Cardiac muscle cell (in vitro differentiated cells and primary cell): ENCODE measurements at regions not wholly inside any gene's neighbourhood (a gene's known extent, or its start where the extent isn't known, plus 50 kb on each side); places are given as distances from the start of the nearest gene placed in this dataset.

Experiments used
- DNase-seq, 2 donors: peaks; one replicate each; pipeline versions ENCODE4 v3.0.0 to v3.0.0-alpha.2; 2010 to 2017; ENCODE audit warnings: low read depth in 1 of 2, low spot score in 1 of 2
- H3K27ac ChIP-seq: fragments of 200-600 bp; sonication (generic); 2 replicates; pipeline ENCODE4 v1.5.1; 2016
- H3K27me3 ChIP-seq: fragments of 200-600 bp; sonication (generic); 2 replicates; pipeline ENCODE4 v1.6.0; 2016; ENCODE audit warnings: control low read depth
- H3K36me3 ChIP-seq: fragments of 200-600 bp; sonication (generic); 2 replicates; pipeline ENCODE4 v1.5.1; 2016; ENCODE audit warnings: control low read depth
- H3K4me1 ChIP-seq: fragments of 200-600 bp; sonication (generic); 2 replicates; pipeline ENCODE4 v1.8.1; 2017; ENCODE audit warnings: low read depth, mild to moderate bottlenecking, mixed run types
- H3K4me3 ChIP-seq: fragments of 200-600 bp; sonication (generic); 2 replicates; pipeline ENCODE4 v1.5.1; 2016; ENCODE audit warnings: mild to moderate bottlenecking
- H3K9me3 ChIP-seq: fragments of 200-600 bp; sonication (generic); 2 replicates; pipeline ENCODE4 v1.5.1; 2017; ENCODE audit warnings: low read depth, mild to moderate bottlenecking, control low read depth
- TF ChIP-seq, protein P1 (sequence below): IDR thresholded peaks from 2 replicates; pipeline ENCODE4 v1.5.1; 2012; ENCODE audit warnings: low read depth, mild to moderate bottlenecking, low read length

DNA sequence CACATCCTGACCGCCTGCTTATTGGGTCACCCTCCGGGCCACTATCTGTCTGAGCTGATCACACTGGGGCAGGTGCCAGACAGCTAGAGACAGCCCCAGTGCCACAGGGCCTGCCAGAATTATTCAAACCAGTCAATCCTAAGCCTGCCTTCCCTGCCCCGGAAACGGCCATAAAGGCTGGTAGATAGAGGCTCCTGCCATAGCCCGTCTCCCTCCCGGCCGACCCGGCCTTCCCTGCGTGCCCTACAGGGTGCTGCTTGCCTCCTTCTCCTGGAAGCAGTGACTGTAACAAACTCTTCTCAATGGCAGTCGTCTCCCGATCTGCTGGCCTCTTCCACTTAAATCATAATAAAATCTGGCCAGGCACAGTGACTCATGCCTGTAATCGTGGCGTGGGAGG, 158.6 kb upstream of the SOX1 start:
- no peak overlapping the region for H3K27ac ChIP-seq
- no peaks in the 10 kb centered on the region for H3K4me1 ChIP-seq
- no peaks in the 10 kb centered on the region for H3K9me3 ChIP-seq
- peaks cover 22% of the 10 kb centered on the region for H3K27me3 ChIP-seq
- H3K4me3 ChIP-seq = no peak overlapping the region
- H3K36me3 ChIP-seq = no peaks in the 10 kb centered on the region
- TF ChIP-seq, protein P1, sequence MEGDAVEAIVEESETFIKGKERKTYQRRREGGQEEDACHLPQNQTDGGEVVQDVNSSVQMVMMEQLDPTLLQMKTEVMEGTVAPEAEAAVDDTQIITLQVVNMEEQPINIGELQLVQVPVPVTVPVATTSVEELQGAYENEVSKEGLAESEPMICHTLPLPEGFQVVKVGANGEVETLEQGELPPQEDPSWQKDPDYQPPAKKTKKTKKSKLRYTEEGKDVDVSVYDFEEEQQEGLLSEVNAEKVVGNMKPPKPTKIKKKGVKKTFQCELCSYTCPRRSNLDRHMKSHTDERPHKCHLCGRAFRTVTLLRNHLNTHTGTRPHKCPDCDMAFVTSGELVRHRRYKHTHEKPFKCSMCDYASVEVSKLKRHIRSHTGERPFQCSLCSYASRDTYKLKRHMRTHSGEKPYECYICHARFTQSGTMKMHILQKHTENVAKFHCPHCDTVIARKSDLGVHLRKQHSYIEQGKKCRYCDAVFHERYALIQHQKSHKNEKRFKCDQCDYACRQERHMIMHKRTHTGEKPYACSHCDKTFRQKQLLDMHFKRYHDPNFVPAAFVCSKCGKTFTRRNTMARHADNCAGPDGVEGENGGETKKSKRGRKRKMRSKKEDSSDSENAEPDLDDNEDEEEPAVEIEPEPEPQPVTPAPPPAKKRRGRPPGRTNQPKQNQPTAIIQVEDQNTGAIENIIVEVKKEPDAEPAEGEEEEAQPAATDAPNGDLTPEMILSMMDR = no peak
- DNase-seq = no peak

DNA sequence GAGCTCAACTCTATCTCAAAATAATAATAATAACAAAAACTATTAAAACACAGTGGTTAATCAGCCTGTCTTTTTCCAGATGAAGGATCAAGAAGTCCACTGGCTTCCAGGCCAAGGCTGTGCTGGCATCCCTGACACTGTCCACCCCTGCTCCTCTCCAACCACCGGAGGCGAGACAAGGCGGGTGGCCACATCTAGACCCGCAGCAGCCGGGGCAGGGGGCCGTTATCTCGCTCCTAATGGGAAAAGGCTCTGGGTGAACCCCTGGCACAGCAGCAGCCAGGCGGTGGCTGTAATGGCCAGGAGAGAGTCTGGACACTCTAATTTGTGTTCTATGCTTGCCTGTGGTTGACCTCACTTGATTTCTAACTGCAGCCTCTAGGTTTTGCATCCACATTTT, 158.0 kb upstream of the SOX1 start:
- H3K4me1 ChIP-seq = no peaks in the 10 kb centered on the region
- H3K9me3 ChIP-seq = no peaks in the 10 kb centered on the region
- H3K27ac ChIP-seq = no peak overlapping the region
- DNase-seq = no peak
- no peak overlapping the region for H3K4me3 ChIP-seq
- no peaks in the 10 kb centered on the region for H3K36me3 ChIP-seq
- H3K27me3 ChIP-seq = peaks cover 16% of the 10 kb centered on the region
- TF ChIP-seq, protein P1 = no peak

DNA sequence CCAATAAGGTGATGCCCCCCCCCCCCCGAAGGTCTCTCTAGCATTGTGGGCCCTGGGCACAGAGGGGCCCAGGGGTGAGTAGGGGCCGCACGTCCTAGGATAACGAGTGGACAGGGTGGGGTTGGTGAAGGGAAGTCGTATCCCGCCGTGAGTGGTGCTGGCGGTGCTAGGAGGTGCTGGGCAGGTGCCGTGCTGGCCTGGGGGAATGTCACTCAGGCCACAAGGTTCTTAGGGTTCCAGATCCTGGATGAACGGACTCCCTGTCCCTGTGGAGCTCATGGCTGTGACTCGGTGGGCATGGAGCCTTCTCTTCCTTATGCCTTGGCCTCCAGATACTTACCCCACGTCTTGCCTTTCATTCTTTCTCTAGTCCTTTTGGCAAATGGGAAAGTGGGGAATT, 157.4 kb upstream of the SOX1 start:
- Histone ChIP-seq H3K4me1 (no peaks in the 10 kb centered on the region), H3K36me3 (no peaks in the 10 kb centered on the region), H3K27me3 (peaks cover 13% of the 10 kb centered on the region), H3K4me3 (no peak overlapping the region), H3K9me3 (no peaks in the 10 kb centered on the region), H3K27ac (no peak overlapping the region)
- DNase-seq = no peak
- TF ChIP-seq, protein P1 = no peak

DNA sequence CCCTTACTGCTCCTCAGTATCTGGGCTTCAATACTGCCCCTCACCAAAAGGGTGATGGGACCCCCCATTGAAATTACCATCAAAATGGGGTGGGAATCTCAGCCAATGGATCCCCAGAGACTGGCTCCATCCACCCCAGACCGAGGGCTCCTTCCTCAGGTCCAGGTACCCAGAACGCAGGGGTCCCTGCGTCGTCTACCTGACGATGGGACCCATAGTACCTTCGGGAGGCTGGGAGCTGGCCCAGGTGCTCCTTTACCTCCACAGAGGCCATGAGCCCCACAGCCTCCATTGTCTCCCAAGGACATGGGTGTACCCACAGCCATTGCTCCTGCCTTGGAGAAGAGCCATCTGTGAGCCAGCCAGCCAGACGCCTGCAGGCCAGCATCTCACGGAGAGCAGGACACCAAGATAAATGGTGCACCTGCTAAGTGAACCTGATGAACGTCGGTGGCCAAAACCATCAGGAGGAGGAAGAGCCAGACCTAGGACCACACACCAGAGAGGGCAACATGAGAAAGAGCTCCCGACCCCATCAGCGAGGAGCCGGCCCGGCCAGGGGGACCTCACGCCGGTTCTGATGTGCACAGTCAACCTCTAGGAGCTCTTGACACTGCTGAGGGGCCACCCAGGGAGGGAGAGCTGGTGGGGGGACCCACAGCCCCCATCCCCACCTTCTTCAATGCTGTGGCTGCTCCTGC, 156.8 kb upstream of the SOX1 start:
- no peaks in the 10 kb centered on the region for H3K9me3 ChIP-seq
- no peaks in the 10 kb centered on the region for H3K36me3 ChIP-seq
- no peak for DNase-seq
- H3K4me3 ChIP-seq = no peak overlapping the region
- H3K27ac ChIP-seq = no peak overlapping the region
- H3K4me1 ChIP-seq = no peaks in the 10 kb centered on the region
- H3K27me3 ChIP-seq = peaks cover 10% of the 10 kb centered on the region
- TF ChIP-seq, protein P1 = no peak

DNA sequence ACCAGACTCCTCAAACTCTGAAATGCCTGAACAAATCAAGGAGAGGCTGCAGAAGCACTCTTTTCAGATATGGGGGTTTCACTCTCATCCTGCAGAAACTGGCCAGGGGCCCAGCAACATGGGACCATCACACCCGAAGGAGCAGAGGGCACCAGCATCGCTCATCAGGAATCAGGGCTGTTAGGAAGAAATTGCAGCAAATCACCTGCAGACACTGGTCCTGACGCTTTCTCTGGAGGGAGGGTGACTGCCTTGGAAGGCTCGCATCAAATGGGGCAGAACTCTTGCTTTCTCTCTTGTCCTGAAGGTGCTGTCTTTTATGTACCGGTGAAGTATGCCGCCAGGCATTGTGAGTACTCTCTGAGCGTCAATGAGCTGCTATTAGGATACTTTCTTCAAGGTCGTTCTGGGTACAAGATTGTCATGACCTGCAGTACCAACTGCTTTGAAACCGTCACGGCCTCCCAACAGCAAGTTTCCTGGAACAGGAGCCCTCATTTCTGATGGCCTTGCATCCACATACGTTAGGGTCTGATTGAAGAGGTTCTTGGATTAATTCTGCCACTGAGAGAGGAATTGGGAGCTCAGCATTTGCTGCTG, 155.7 kb upstream of the SOX1 start:
- Histone ChIP-seq H3K4me1 (no peaks in the 10 kb centered on the region), H3K4me3 (no peak overlapping the region), H3K27me3 (peaks cover 13% of the 10 kb centered on the region), H3K9me3 (no peaks in the 10 kb centered on the region), H3K36me3 (no peaks in the 10 kb centered on the region), H3K27ac (no peak overlapping the region)
- TF ChIP-seq, protein P1 = no peak
- no peak for DNase-seq
